Endothelial cell of umbilical vein (primary cell): ENCODE measurements at regions not wholly inside any gene's neighbourhood (a gene's known extent, or its start where the extent isn't known, plus 50 kb on each side); places are given as distances from the start of the nearest gene placed in this dataset.

Source experiments
- BruUV-seq: library from RNA; stranded (reverse); fragments of 400-500 nt; replicated peaks from 2 replicates; lab custom pipeline; 2021; lab: Mats Ljungman, UMichigan
- CTCF ChIA-PET: fragments of 300-600, 350-600 bp; sonication (Branson Sonifier 250); formaldehyde crosslinking; loops from one replicate; lab custom pipeline; 2021; ENCODE audit warnings: antibody characterized with exemption, inconsistent platforms; lab: Charles Lee
- POLR2A ChIA-PET: fragments of 300-600, 350-600 bp; sonication (Branson Sonifier 250); formaldehyde crosslinking; loops from one replicate; lab custom pipeline; 2021; ENCODE audit warnings: antibody characterized with exemption, inconsistent platforms; lab: Charles Lee
- DNase-seq: peaks from one replicate; pipeline ENCODE4 v3.0.0-alpha.2; 2011; ENCODE audit warnings: low read depth, low spot score
- FAIRE-seq: peaks from 2 replicates; lab custom pipeline; 2011; peaks lifted over from hg19 to GRCh38; lab: Jason Lieb, UNC
- H2AFZ ChIP-seq: 2 replicates; pipeline ENCODE4 v1.6.0; 2012; ENCODE audit warnings: low read depth, low read length, control low read depth, inconsistent platforms
- H3K27ac ChIP-seq: 2 replicates; pipeline ENCODE4 v1.5.1; 2011; ENCODE audit warnings: low read depth, mild to moderate bottlenecking, control low read depth, low read length, moderate library complexity; ENCODE audit not compliant: insufficient read depth
- H3K27me3 ChIP-seq, 2 experiments: 2 replicates each; pipeline versions ENCODE4 v1.6.0 to v1.6.1; 2011; ENCODE audit warnings: low read length in 2 of 2, mixed read lengths in 1 of 2; ENCODE audit not compliant: control insufficient read depth in 2 of 2, insufficient read depth in 2 of 2
- H3K36me3 ChIP-seq, 2 experiments: 2 replicates in 1 of 2; 3 replicates in 1 of 2; pipeline ENCODE4 v1.5.1; 2011; ENCODE audit warnings: low read length in 2 of 2, mild to moderate bottlenecking in 1 of 2, moderate library complexity in 1 of 2; ENCODE audit not compliant: control insufficient read depth in 2 of 2, insufficient read depth in 2 of 2; ENCODE audit errors: extremely low read depth in 1 of 2
- H3K4me1 ChIP-seq: 3 replicates; pipeline ENCODE4 v1.5.1; 2011; ENCODE audit warnings: mild to moderate bottlenecking, low read length; ENCODE audit not compliant: control insufficient read depth, insufficient read depth; ENCODE audit errors: extremely low read depth
- H3K4me2 ChIP-seq: 2 replicates; pipeline ENCODE4 v1.6.1; 2011; ENCODE audit warnings: low read length, control low read depth, mixed read lengths; ENCODE audit not compliant: insufficient read depth
- H3K4me3 ChIP-seq, 3 experiments: fragments of 200-600 bp in 1 of 3; sonication (generic), shearing (Covaris generic) in 1 of 3; replicated peaks in 1 of 3; 2 replicates each; pipeline ENCODE4 v1.5.1; 2011 to 2016; ENCODE audit warnings: control low read depth in 3 of 3, low read length in 3 of 3, mild to moderate bottlenecking in 2 of 3, inconsistent platforms in 1 of 3, low read depth in 1 of 3, moderate library complexity in 1 of 3; ENCODE audit not compliant: insufficient read depth in 1 of 3
- H3K79me2 ChIP-seq: 2 replicates; pipeline ENCODE4 v1.6.0; 2012; ENCODE audit warnings: low read length, inconsistent platforms; ENCODE audit not compliant: control insufficient read depth, insufficient read depth
- H3K9ac ChIP-seq: replicated peaks from 2 replicates; pipeline ENCODE3; 2011; ENCODE audit warnings: low read length, control low read depth; ENCODE audit not compliant: insufficient read depth; ENCODE audit errors: extremely low read depth
- H3K9me1 ChIP-seq: replicated peaks from 3 replicates; pipeline ENCODE4 v1.6.0; 2011; ENCODE audit warnings: mild to moderate bottlenecking, low read length; ENCODE audit not compliant: control insufficient read depth, insufficient read depth; ENCODE audit errors: extremely low read depth
- H3K9me3 ChIP-seq: replicated peaks from 2 replicates; pipeline ENCODE4 v1.5.1; 2012; ENCODE audit warnings: low read length, inconsistent platforms; ENCODE audit not compliant: control insufficient read depth, insufficient read depth
- H4K20me1 ChIP-seq: replicated peaks from 2 replicates; pipeline ENCODE3; 2011; ENCODE audit warnings: mild to moderate bottlenecking, low read length; ENCODE audit not compliant: control insufficient read depth, insufficient read depth; ENCODE audit errors: extremely low read depth
- CTCF ChIP-seq, 2 donors: IDR thresholded peaks; 1 replicate in 1 of 2; 2 replicates in 1 of 2; pipeline ENCODE4 v1.5.1; 2011; ENCODE audit warnings: low read length in 2 of 2, mild to moderate bottlenecking in 2 of 2, moderate library complexity in 2 of 2, control low read depth in 1 of 2, inconsistent platforms in 1 of 2, low read depth in 1 of 2; ENCODE audit not compliant: insufficient read depth in 1 of 2; ENCODE audit errors: extremely low read depth in 1 of 2
- EZH2 ChIP-seq: IDR thresholded peaks from 2 replicates; pipeline ENCODE4 v1.6.1; 2012; ENCODE audit warnings: borderline replicate concordance, low read depth, mild to moderate bottlenecking, moderate library complexity, low read length, inconsistent platforms; ENCODE audit not compliant: severe bottlenecking
- FOS ChIP-seq: IDR thresholded peaks from 2 replicates; pipeline ENCODE4 v1.6.1; 2011; ENCODE audit warnings: mild to moderate bottlenecking, low read length, moderate library complexity, borderline replicate concordance; ENCODE audit not compliant: insufficient read depth
- GATA2 ChIP-seq: IDR thresholded peaks from 2 replicates; pipeline ENCODE4 v1.7.0; 2011; ENCODE audit warnings: low read depth, mild to moderate bottlenecking, moderate library complexity, mixed read lengths, low read length; ENCODE audit not compliant: insufficient read length, insufficient read depth
- JUN ChIP-seq: IDR thresholded peaks from 2 replicates; pipeline ENCODE4 v1.6.1; 2011; ENCODE audit warnings: borderline replicate concordance, low read depth; ENCODE audit not compliant: insufficient read length, insufficient read depth
- MAX ChIP-seq: IDR thresholded peaks from 2 replicates; pipeline ENCODE4 v1.6.1; 2011; ENCODE audit not compliant: insufficient read depth, insufficient read length
- MYC ChIP-seq: IDR thresholded peaks from one replicate; pipeline ENCODE4 v1.6.1; 2011; ENCODE audit warnings: mild to moderate bottlenecking, low read depth, low read length
- POLR2A ChIP-seq: IDR thresholded peaks from 2 replicates; pipeline ENCODE4 v1.6.1; 2012; ENCODE audit warnings: low read depth, mild to moderate bottlenecking, control low read depth, low read length
- POLR2AphosphoS5 ChIP-seq: IDR thresholded peaks from 2 replicates; pipeline ENCODE4 v1.6.1; 2012; ENCODE audit warnings: low read depth, mild to moderate bottlenecking, control low read depth, low read length, moderate library complexity; ENCODE audit not compliant: insufficient read depth
- dilution Hi-C: fragments of 300-500 bp; cut with MboI; formaldehyde crosslinking; loops from one replicate; pipeline ENCODE4 v1.15.0; 2019; ENCODE audit warnings: low sequenced_read_pairs; ENCODE audit not compliant: extremely low pct_ligation_motif_present
- intact Hi-C: fragments of 100-400 bp; cut with micrococcal nuclease; formaldehyde crosslinking; loops from one replicate; pipeline ENCODE4 v1.10.0; 2022

- Histone ChIP-seq H3K79me2 (no peaks in the 10 kb centered on the region), H3K36me3 (no peaks in the 10 kb centered on the region), H3K27ac (no peak overlapping the region), H3K27me3 (no peaks in the 10 kb centered on the region), H3K9me1 (no peaks in the 10 kb centered on the region), H4K20me1 (no peaks in the 10 kb centered on the region), H3K4me3 (no peak overlapping the region), H3K4me2 (no peak overlapping the region), H2AFZ (no peak overlapping the region), H3K9me3 (no peaks in the 10 kb centered on the region), H3K9ac (no peak overlapping the region), H3K4me1 (no peaks in the 10 kb centered on the region)
- FAIRE-seq (no peak), DNase-seq (no peak)
- ChIA-PET CTCF (no interaction called here), POLR2A (no interaction called here)
- BruUV-seq: no TSS peak
- intact Hi-C loops: no loop called here
- no peak for TF ChIP-seq POLR2AphosphoS5
- no peak for TF ChIP-seq MAX
- TF ChIP-seq MYC: no peak
- no peak for TF ChIP-seq POLR2A
- TF ChIP-seq GATA2: no peak
- no peak for TF ChIP-seq FOS
- TF ChIP-seq CTCF (IDR thresholded peaks at IDR 0.05; ENCODE audit: extremely low read depth in 1 of 2, insufficient read depth in 1 of 2, low read depth in 1 of 2, low read length in 2 of 2): no peak
- TF ChIP-seq EZH2: no peak
- TF ChIP-seq JUN: no peak
- dilution Hi-C loops: no loop called here
Observed at GRCh38 chr6:159359581-159360297, 190.5 kb downstream of the FNDC1 start.
